Kidney epithelial cell (primary cell): ENCODE measurements at regions not wholly inside any gene's neighbourhood (a gene's known extent, or its start where the extent isn't known, plus 50 kb on each side); places are given as distances from the start of the nearest gene placed in this dataset.

Source experiments
- DNase-seq: peaks from one replicate; pipeline ENCODE4 v3.0.0-alpha.2; 2010; ENCODE audit warnings: low read depth
- H3K27me3 ChIP-seq: 2 replicates; pipeline ENCODE4 v1.6.0; 2011; ENCODE audit warnings: low read length; ENCODE audit not compliant: control insufficient read depth, insufficient read depth
- H3K36me3 ChIP-seq: 2 replicates; pipeline ENCODE4 v1.5.1; 2011; ENCODE audit warnings: low read length; ENCODE audit not compliant: control insufficient read depth, insufficient read depth
- H3K4me3 ChIP-seq: 2 replicates; pipeline ENCODE4 v1.5.1; 2011; ENCODE audit warnings: low read depth, mild to moderate bottlenecking, control low read depth, low read length
- TF ChIP-seq, protein P1 (sequence below): IDR thresholded peaks from 2 replicates; pipeline ENCODE4 v1.5.1; 2011; ENCODE audit warnings: mild to moderate bottlenecking, moderate library complexity, low read length, control low read depth, inconsistent platforms; ENCODE audit not compliant: insufficient read depth, poor library complexity, severe bottlenecking

DNA sequence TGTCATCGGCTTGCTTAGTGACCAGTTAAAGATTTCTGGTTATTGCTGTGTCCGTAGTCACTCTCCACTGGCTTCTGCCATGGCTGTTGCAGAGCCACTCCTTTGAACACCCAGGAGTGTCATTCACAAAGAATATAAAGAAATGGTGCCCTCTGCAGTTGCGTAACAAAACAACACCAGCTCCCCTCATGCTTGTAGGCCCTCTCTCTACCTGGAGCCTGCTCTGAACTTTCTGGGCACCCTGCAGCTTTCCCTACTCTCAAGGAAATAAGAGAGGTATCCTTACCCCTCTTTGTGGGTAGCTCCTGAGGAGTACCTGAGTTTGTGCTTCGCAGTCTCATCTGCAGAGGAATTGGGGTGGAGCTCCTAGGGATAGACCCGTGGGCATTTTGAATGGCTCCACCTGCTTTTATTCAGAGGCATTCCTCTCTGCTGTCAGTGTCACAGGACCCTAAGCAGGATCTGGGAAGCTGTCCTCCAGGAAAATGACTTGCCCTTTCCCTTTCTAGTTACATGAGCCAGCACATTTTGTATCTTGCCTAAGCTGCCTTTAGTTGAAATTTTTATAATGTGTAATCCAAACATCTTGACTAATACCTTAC is 97.2 kb upstream of the TMEM260 start:
- no peak for DNase-seq
- no peak overlapping the region for H3K4me3 ChIP-seq
- no peaks in the 10 kb centered on the region for H3K36me3 ChIP-seq
- no peaks in the 10 kb centered on the region for H3K27me3 ChIP-seq
- TF ChIP-seq, protein P1, sequence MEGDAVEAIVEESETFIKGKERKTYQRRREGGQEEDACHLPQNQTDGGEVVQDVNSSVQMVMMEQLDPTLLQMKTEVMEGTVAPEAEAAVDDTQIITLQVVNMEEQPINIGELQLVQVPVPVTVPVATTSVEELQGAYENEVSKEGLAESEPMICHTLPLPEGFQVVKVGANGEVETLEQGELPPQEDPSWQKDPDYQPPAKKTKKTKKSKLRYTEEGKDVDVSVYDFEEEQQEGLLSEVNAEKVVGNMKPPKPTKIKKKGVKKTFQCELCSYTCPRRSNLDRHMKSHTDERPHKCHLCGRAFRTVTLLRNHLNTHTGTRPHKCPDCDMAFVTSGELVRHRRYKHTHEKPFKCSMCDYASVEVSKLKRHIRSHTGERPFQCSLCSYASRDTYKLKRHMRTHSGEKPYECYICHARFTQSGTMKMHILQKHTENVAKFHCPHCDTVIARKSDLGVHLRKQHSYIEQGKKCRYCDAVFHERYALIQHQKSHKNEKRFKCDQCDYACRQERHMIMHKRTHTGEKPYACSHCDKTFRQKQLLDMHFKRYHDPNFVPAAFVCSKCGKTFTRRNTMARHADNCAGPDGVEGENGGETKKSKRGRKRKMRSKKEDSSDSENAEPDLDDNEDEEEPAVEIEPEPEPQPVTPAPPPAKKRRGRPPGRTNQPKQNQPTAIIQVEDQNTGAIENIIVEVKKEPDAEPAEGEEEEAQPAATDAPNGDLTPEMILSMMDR: peak; percentile 14

DNA sequence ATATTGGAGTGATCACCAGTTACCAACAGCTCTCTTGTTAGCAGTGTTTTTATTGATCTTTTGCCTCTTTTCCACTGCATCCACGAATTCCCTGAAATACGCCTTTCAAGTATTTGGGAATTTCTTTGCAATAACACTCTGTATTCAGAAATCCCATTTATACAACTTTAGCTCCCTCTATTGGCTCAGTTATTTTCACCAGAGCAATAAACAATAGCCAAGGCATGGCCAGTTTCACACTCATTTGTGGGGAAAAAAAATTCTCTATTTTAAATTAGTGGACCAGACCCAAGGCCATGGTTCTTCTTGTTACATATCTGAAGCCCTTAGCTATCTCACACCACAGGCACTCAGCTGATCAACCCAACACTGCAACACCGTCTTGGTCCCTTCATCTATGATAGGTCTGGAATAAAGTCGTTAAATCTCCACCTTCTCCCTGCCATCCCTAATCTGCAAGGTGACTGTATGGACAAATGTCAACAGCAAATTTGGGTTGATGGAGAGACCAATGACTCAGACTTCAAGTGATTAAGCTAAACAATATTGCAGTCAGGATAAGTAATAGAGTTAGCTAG is 92.4 kb upstream of the TMEM260 start:
- DNase-seq: no peak
- Histone ChIP-seq H3K27me3 (no peaks in the 10 kb centered on the region), H3K4me3 (no peak overlapping the region), H3K36me3 (no peaks in the 10 kb centered on the region)
- TF ChIP-seq, protein P1: peak; percentile 47

DNA sequence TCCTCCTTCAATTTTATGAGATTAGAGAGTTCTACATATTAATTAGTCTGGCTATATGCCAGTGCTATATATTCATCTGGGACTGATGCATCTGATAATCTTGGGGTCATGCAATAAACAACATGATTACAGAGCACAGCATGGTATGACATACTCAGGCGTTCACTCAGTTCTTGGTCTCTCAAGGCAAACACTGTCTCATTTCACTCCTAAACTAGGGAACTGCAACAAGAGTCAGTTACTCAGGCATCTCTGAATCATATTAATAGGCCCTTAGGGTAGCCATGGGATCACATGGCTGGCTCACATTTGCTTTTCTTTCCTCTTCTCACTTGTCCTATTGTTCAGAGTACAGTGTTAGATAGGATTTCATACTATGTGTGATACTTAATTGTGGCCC is 91.8 kb upstream of the TMEM260 start:
- no peak for DNase-seq
- H3K36me3 ChIP-seq: no peaks in the 10 kb centered on the region
- H3K4me3 ChIP-seq: no peak overlapping the region
- H3K27me3 ChIP-seq: no peaks in the 10 kb centered on the region
- TF ChIP-seq, protein P1: no peak

- TF ChIP-seq, protein P1: no peak
- no peak overlapping the region for H3K4me3 ChIP-seq
- no peak for DNase-seq
- no peaks in the 10 kb centered on the region for H3K36me3 ChIP-seq
- peaks cover under 1% of the 10 kb centered on the region for H3K27me3 ChIP-seq
Measured at GRCh38 chr14:56488306-56488705, 91.3 kb upstream of the TMEM260 start.

- DNase-seq: no peak
- H3K36me3 ChIP-seq: no peaks in the 10 kb centered on the region
- H3K27me3 ChIP-seq: peaks cover 2% of the 10 kb centered on the region
- no peak overlapping the region for H3K4me3 ChIP-seq
- TF ChIP-seq, protein P1: peak; percentile 38
Measured at GRCh38 chr14:56490379-56490778, 89.2 kb upstream of the TMEM260 start.
